Panc1 (cell line): ENCODE measurements at regions not wholly inside any gene's neighbourhood (a gene's known extent, or its start where the extent isn't known, plus 50 kb on each side); places are given as distances from the start of the nearest gene placed in this dataset.

Experiments used
- ATAC-seq: fragments of 200-7000 bp; cut with Tn5 transposase; 2 replicates; pipeline ENCODE4 v1.9.1; 2020; ENCODE audit warnings: mild to moderate bottlenecking, moderate library complexity
- BruUV-seq: library from RNA; stranded (reverse); fragments of 400-500 nt; replicated peaks from 2 replicates; lab custom pipeline; 2021; lab: Mats Ljungman, UMichigan
- CTCF ChIA-PET: fragments of 300-600 bp; sonication (Branson Sonifier 250); formaldehyde crosslinking; loops from one replicate; lab custom pipeline; 2022; ENCODE audit warnings: antibody characterized with exemption; lab: Charles Lee
- POLR2A ChIA-PET: fragments of 300-600 bp; sonication (Branson Sonifier 250); formaldehyde crosslinking; loops from one replicate; lab custom pipeline; 2022; ENCODE audit warnings: antibody characterized with exemption; lab: Charles Lee
- DNase-seq: peaks from one replicate; pipeline ENCODE4 v3.0.0-alpha.2; 2010; ENCODE audit warnings: low read depth, low spot score
- H3K27ac ChIP-seq: 2 replicates; pipeline ENCODE4 v1.5.1; 2011; ENCODE audit warnings: mild to moderate bottlenecking, low read length, inconsistent platforms
- H3K27me3 ChIP-seq: fragments of 200-500 bp; sonication (Bioruptor generic); 2 replicates; pipeline ENCODE4 v1.6.0; 2014; ENCODE audit warnings: low read length, inconsistent platforms; ENCODE audit not compliant: control insufficient read depth, insufficient read depth
- H3K36me3 ChIP-seq: fragments of 200-500 bp; sonication (Bioruptor generic); 2 replicates; pipeline ENCODE4 v1.5.1; 2014; ENCODE audit warnings: inconsistent platforms, mild to moderate bottlenecking, low read length, moderate library complexity; ENCODE audit not compliant: control insufficient read depth, insufficient read depth
- H3K4me1 ChIP-seq: 2 replicates; pipeline ENCODE4 v1.5.1; 2011; ENCODE audit warnings: inconsistent platforms, mild to moderate bottlenecking, low read length, moderate library complexity; ENCODE audit not compliant: control insufficient read depth, insufficient read depth
- H3K4me3 ChIP-seq, 2 experiments: 2 replicates each; pipeline ENCODE4 v1.5.1; 2011 to 2012; ENCODE audit warnings: low read depth in 2 of 2, low read length in 2 of 2, mild to moderate bottlenecking in 2 of 2, inconsistent platforms in 1 of 2, moderate library complexity in 1 of 2
- H3K9me3 ChIP-seq: fragments of 200-500 bp; sonication (Bioruptor generic); 2 replicates; pipeline ENCODE4 v1.5.1; 2014; ENCODE audit warnings: low read depth, mild to moderate bottlenecking, inconsistent platforms, low read length, moderate library complexity; ENCODE audit not compliant: control insufficient read depth, insufficient read depth
- POLR2AphosphoS5 ChIP-seq: IDR thresholded peaks from 2 replicates; pipeline ENCODE4 v1.6.1; 2012; ENCODE audit warnings: mild to moderate bottlenecking, low read depth, low read length, moderate library complexity
- SIN3A ChIP-seq: IDR thresholded peaks from 2 replicates; pipeline ENCODE4 v1.6.1; 2012; ENCODE audit warnings: low read depth, mild to moderate bottlenecking, low read length, moderate library complexity, borderline replicate concordance; ENCODE audit not compliant: insufficient read depth
- TCF7L2 ChIP-seq: IDR thresholded peaks from 2 replicates; pipeline ENCODE4 v1.6.1; 2011; ENCODE audit warnings: mild to moderate bottlenecking, low read depth, low read length, inconsistent platforms
- in situ Hi-C: cut with HindIII; loops from 2 replicates; pipeline ENCODE4 v1.10.0; 2016; ENCODE audit warnings: low sequenced_read_pairs, low pct_unique_long_range_greater_than_20kb
- intact Hi-C: fragments of 100-400 bp; cut with micrococcal nuclease; formaldehyde crosslinking; loops from one replicate; pipeline ENCODE4 v1.10.0; 2022; ENCODE audit not compliant: unreplicated experiment
- TF ChIP-seq, protein P1 (sequence below), 2 experiments: IDR thresholded peaks; 2 replicates each; pipeline ENCODE4 v1.6.1; 2011 to 2012; ENCODE audit warnings: low read depth in 2 of 2, control low read depth in 1 of 2, low read length in 1 of 2, mild to moderate bottlenecking in 1 of 2, moderate library complexity in 1 of 2; ENCODE audit not compliant: insufficient read depth in 1 of 2
- TF ChIP-seq, protein P2 (sequence below): fragments of 450-650 bp; IDR thresholded peaks from 2 replicates; pipeline ENCODE4 v1.5.1; 2017; ENCODE audit warnings: mild to moderate bottlenecking

DNA sequence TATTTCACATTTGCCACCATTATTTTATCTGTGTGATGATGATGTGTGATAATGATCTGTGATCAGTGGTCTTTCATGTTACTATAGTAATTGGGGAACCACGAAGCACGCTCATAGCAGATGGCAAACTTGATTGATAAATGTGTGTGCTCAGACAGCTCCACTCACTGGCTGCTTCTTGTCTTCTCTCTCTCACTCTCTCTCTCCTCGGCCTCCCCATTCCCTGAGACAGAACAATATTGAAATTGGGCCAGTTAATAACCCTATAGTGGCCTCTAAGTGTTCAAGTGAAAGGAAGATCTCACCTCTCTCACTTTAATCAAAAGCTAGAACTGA is 60.7 kb upstream of the RAPGEF4 start:
- CTCF ChIA-PET, result no interaction called here
- DNase-seq (no peak), ATAC-seq (peak; percentile 59; the same call in 1 of the 2 replicates)
- no peaks in the 10 kb centered on the region for H3K27me3 ChIP-seq
- H3K36me3 ChIP-seq, result no peaks in the 10 kb centered on the region
- no peaks in the 10 kb centered on the region for H3K9me3 ChIP-seq
- H3K27ac ChIP-seq, result no peak overlapping the region
- TF ChIP-seq, protein P1, sequence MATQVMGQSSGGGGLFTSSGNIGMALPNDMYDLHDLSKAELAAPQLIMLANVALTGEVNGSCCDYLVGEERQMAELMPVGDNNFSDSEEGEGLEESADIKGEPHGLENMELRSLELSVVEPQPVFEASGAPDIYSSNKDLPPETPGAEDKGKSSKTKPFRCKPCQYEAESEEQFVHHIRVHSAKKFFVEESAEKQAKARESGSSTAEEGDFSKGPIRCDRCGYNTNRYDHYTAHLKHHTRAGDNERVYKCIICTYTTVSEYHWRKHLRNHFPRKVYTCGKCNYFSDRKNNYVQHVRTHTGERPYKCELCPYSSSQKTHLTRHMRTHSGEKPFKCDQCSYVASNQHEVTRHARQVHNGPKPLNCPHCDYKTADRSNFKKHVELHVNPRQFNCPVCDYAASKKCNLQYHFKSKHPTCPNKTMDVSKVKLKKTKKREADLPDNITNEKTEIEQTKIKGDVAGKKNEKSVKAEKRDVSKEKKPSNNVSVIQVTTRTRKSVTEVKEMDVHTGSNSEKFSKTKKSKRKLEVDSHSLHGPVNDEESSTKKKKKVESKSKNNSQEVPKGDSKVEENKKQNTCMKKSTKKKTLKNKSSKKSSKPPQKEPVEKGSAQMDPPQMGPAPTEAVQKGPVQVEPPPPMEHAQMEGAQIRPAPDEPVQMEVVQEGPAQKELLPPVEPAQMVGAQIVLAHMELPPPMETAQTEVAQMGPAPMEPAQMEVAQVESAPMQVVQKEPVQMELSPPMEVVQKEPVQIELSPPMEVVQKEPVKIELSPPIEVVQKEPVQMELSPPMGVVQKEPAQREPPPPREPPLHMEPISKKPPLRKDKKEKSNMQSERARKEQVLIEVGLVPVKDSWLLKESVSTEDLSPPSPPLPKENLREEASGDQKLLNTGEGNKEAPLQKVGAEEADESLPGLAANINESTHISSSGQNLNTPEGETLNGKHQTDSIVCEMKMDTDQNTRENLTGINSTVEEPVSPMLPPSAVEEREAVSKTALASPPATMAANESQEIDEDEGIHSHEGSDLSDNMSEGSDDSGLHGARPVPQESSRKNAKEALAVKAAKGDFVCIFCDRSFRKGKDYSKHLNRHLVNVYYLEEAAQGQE (IDR thresholded peaks at IDR 0.05; ENCODE audit: insufficient read depth in 1 of 2, low read depth in 2 of 2, low read length in 1 of 2), result no peak
- TF ChIP-seq, protein P2, sequence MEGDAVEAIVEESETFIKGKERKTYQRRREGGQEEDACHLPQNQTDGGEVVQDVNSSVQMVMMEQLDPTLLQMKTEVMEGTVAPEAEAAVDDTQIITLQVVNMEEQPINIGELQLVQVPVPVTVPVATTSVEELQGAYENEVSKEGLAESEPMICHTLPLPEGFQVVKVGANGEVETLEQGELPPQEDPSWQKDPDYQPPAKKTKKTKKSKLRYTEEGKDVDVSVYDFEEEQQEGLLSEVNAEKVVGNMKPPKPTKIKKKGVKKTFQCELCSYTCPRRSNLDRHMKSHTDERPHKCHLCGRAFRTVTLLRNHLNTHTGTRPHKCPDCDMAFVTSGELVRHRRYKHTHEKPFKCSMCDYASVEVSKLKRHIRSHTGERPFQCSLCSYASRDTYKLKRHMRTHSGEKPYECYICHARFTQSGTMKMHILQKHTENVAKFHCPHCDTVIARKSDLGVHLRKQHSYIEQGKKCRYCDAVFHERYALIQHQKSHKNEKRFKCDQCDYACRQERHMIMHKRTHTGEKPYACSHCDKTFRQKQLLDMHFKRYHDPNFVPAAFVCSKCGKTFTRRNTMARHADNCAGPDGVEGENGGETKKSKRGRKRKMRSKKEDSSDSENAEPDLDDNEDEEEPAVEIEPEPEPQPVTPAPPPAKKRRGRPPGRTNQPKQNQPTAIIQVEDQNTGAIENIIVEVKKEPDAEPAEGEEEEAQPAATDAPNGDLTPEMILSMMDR, result peak; percentile 56
- intact Hi-C loops (loop anchor here (5.0 kb wide), 1 partner anchor 68 kb away; no protein-coding TSS in a partner anchor), in situ Hi-C loops (no loop called here)
- BruUV-seq, result no TSS peak
- POLR2A ChIA-PET, result interaction anchor here (0.5 to 0.6 kb wide), 2 partner anchors 134 to 784 kb away, joined by 5 to 6 read pairs; no protein-coding TSS in a partner anchor
- no peak overlapping the region for H3K4me3 ChIP-seq
- no peaks in the 10 kb centered on the region; the same call in 1 of the 2 replicates for H3K4me1 ChIP-seq

DNA sequence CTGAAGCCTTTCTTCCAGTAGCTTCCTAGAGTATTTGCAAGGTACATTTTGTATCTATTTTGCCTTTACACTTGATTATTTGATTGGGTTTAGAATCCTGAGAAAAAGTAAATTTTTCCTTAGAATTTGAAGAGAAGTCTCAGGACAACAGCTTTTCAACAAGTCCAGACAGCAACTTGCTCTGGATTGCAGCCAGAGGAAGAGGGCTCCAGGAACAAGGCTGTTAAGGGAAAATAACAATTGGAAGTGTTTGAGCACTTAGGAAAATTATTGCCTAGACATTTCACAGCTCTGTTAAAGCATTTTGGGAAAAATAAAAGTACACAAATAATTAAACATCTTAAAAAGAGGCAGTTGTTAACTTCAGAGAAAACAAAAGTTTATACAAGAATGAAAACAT is 58.3 kb upstream of the RAPGEF4 start:
- Histone ChIP-seq H3K9me3 (no peaks in the 10 kb centered on the region), H3K36me3 (no peaks in the 10 kb centered on the region), H3K27ac (no peak overlapping the region), H3K4me1 (no peaks in the 10 kb centered on the region; the same call in 1 of the 2 replicates), H3K4me3 (no peak overlapping the region), H3K27me3 (no peaks in the 10 kb centered on the region)
- CTCF ChIA-PET, result no interaction called here
- ATAC-seq (no peak), DNase-seq (no peak)
- POLR2A ChIA-PET, result no interaction called here
- intact Hi-C loops (no loop called here), in situ Hi-C loops (no loop called here)
- no TSS peak for BruUV-seq
- TF ChIP-seq POLR2AphosphoS5 (no peak), TCF7L2 (no peak), SIN3A (no peak)
- TF ChIP-seq, protein P1 (IDR thresholded peaks at IDR 0.05; ENCODE audit: insufficient read depth in 1 of 2, low read depth in 2 of 2, low read length in 1 of 2), result no peak
- TF ChIP-seq, protein P2, result no peak
